Hepatocyte (in vitro differentiated cells): ENCODE measurements at regions not wholly inside any gene's neighbourhood (a gene's known extent, or its start where the extent isn't known, plus 50 kb on each side); places are given as distances from the start of the nearest gene placed in this dataset.

Source experiments
- DNase-seq: peaks from one replicate; pipeline ENCODE4 v3.0.0-alpha.2; 2016; ENCODE audit warnings: low spot score
- H2AFZ ChIP-seq: fragments of 200-600 bp; sonication (generic); 2 replicates; pipeline ENCODE4 v1.6.0; 2016; ENCODE audit warnings: antibody characterized with exemption, mild to moderate bottlenecking
- H3K27ac ChIP-seq: fragments of 200-600 bp; sonication (generic); 2 replicates; pipeline ENCODE4 v1.5.1; 2016; ENCODE audit warnings: mild to moderate bottlenecking
- H3K27me3 ChIP-seq: fragments of 200-600 bp; sonication (generic); 2 replicates; pipeline ENCODE4 v1.6.1; 2016
- H3K36me3 ChIP-seq: fragments of 200-600 bp; sonication (generic); replicated peaks from 2 replicates; pipeline ENCODE4 v1.5.1; 2016; ENCODE audit warnings: low read depth; ENCODE audit not compliant: insufficient read depth
- H3K4me1 ChIP-seq: fragments of 200-600 bp; sonication (generic); 2 replicates; pipeline ENCODE4 v1.5.1; 2016; ENCODE audit warnings: mild to moderate bottlenecking, moderate library complexity; ENCODE audit not compliant: insufficient read depth
- H3K4me2 ChIP-seq: fragments of 200-600 bp; sonication (generic); 2 replicates; pipeline ENCODE4 v1.6.0; 2016
- H3K4me3 ChIP-seq: fragments of 200-600 bp; sonication (generic); 2 replicates; pipeline ENCODE4 v1.5.1; 2016; ENCODE audit warnings: mild to moderate bottlenecking
- H3K79me2 ChIP-seq: fragments of 200-600 bp; sonication (generic); 2 replicates; pipeline ENCODE4 v1.6.0; 2017; ENCODE audit warnings: mild to moderate bottlenecking
- H3K9me2 ChIP-seq: fragments of 200-600 bp; sonication (generic); replicated peaks from 2 replicates; pipeline ENCODE4 v1.6.0; 2017; ENCODE audit warnings: mild to moderate bottlenecking; ENCODE audit not compliant: insufficient read depth
- H3K9me3 ChIP-seq: fragments of 200-600 bp; sonication (generic); 2 replicates; pipeline ENCODE4 v1.5.1; 2016; ENCODE audit warnings: low read depth, mild to moderate bottlenecking
- H4K20me1 ChIP-seq: fragments of 200-600 bp; sonication (generic); 2 replicates; pipeline ENCODE4 v1.6.0; 2016; ENCODE audit warnings: mild to moderate bottlenecking; ENCODE audit not compliant: insufficient read depth, poor library complexity, severe bottlenecking
- CTCF ChIP-seq: fragments of 200-600 bp; sonication (generic); IDR thresholded peaks from 2 replicates; pipeline ENCODE4 v1.5.1; 2016; ENCODE audit warnings: antibody characterized with exemption, mild to moderate bottlenecking; ENCODE audit not compliant: poor library complexity
- EZH2 ChIP-seq: fragments of 200-600 bp; sonication (generic); IDR thresholded peaks from 2 replicates; pipeline ENCODE4 v1.6.1; 2016; ENCODE audit warnings: antibody characterized with exemption, mild to moderate bottlenecking, borderline replicate concordance
- EZH2phosphoT487 ChIP-seq: fragments of 200-600 bp; sonication (generic); IDR thresholded peaks from one replicate; pipeline ENCODE4 v1.6.1; 2018; ENCODE audit warnings: antibody characterized with exemption, mild to moderate bottlenecking, low read depth, moderate library complexity; ENCODE audit not compliant: unreplicated experiment, severe bottlenecking
- WGBS: methylation state at CpG from one replicate; pipeline ENCODE4 v1.1.6; 2016; ENCODE audit warnings: low lambda C conversion rate; ENCODE audit errors: missing lambda C conversion rate; 5-methylcytosine and 5-hydroxymethylcytosine counted together

DNA sequence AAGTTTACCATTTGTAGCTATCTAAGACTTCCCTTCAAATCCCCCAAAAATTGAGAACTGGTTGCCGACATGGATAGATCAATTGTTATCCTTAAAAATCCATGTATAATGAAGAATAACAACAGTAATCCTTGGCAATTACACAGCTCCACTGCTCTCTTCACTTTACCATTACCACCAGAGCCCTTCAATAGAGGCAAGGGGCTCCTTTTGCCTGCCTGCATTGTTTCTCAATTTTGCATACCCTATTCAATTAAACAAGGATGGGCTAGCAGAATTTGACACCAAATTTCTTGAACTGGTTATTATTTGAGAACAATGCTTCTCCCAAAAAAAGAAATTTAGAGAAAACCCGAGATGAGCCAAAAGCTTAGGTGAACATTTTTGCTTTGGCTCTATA lies 387.8 kb upstream of the PKN2 start:
- Histone ChIP-seq H3K36me3 (no peaks in the 10 kb centered on the region), H3K9me3 (no peaks in the 10 kb centered on the region), H4K20me1 (no peaks in the 10 kb centered on the region), H2AFZ (no peak overlapping the region), H3K9me2 (no peaks in the 10 kb centered on the region), H3K4me3 (no peak overlapping the region), H3K4me2 (no peak overlapping the region), H3K4me1 (no peaks in the 10 kb centered on the region), H3K27ac (no peak overlapping the region), H3K79me2 (no peaks in the 10 kb centered on the region), H3K27me3 (no peaks in the 10 kb centered on the region)
- 96% methylated on average over 2 of the region's 2 CpGs for WGBS
- no peak for TF ChIP-seq EZH2phosphoT487
- TF ChIP-seq CTCF, result no peak
- no peak for TF ChIP-seq EZH2
- no peak for DNase-seq

GRCh38 chr1:88296642-88297041 lies 387.4 kb upstream of the PKN2 start:
- no peaks in the 10 kb centered on the region for H3K9me2 ChIP-seq
- WGBS, result 66% methylated on average over 2 of the region's 2 CpGs

DNA sequence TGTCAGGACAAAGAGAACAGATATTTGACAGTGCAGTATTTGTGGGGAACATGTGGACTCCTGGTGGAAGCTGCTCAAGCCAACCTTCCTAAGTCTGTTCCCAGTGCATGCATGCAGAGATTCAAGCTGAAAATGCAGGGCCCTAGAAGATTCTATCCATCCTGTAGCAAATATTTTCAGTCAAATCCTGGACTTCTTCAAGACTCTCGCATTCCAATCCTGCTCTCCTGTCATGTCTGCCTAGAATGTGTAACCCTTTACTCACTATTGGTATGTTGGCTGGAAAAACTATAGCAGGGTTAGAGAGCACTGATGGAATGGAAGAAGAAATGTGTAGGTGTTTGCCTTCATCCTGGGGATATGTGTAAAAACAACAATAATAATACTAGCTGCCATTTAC lies 385.6 kb upstream of the PKN2 start:
- no peak for TF ChIP-seq CTCF
- TF ChIP-seq EZH2phosphoT487, result no peak
- no peak overlapping the region for H2AFZ ChIP-seq
- H3K9me3 ChIP-seq, result no peaks in the 10 kb centered on the region
- no peak overlapping the region for H3K27ac ChIP-seq
- no peak overlapping the region for H3K4me2 ChIP-seq
- H3K79me2 ChIP-seq, result no peaks in the 10 kb centered on the region
- H4K20me1 ChIP-seq, result no peaks in the 10 kb centered on the region
- H3K4me1 ChIP-seq, result no peaks in the 10 kb centered on the region
- H3K4me3 ChIP-seq, result no peak overlapping the region
- H3K27me3 ChIP-seq, result no peaks in the 10 kb centered on the region
- no peaks in the 10 kb centered on the region for H3K36me3 ChIP-seq
- no peaks in the 10 kb centered on the region for H3K9me2 ChIP-seq
- 60% methylated on average over 1 of the region's 1 CpG for WGBS
- no peak for DNase-seq

More at GRCh38 chr1:88296642-88297041, 387.4 kb upstream of the PKN2 start:
- no peak overlapping the region for H3K27ac ChIP-seq
- H3K9me3 ChIP-seq, result no peaks in the 10 kb centered on the region
- H3K36me3 ChIP-seq, result no peaks in the 10 kb centered on the region
- no peaks in the 10 kb centered on the region for H3K4me1 ChIP-seq
- H3K4me3 ChIP-seq, result no peak overlapping the region
- no peak overlapping the region for H3K4me2 ChIP-seq
- TF ChIP-seq CTCF, result no peak
- TF ChIP-seq EZH2phosphoT487, result no peak
- no peak for TF ChIP-seq EZH2
- no peaks in the 10 kb centered on the region for H4K20me1 ChIP-seq
- DNase-seq, result no peak
- H3K79me2 ChIP-seq, result no peaks in the 10 kb centered on the region
- H2AFZ ChIP-seq, result no peak overlapping the region
- no peaks in the 10 kb centered on the region for H3K27me3 ChIP-seq

DNA sequence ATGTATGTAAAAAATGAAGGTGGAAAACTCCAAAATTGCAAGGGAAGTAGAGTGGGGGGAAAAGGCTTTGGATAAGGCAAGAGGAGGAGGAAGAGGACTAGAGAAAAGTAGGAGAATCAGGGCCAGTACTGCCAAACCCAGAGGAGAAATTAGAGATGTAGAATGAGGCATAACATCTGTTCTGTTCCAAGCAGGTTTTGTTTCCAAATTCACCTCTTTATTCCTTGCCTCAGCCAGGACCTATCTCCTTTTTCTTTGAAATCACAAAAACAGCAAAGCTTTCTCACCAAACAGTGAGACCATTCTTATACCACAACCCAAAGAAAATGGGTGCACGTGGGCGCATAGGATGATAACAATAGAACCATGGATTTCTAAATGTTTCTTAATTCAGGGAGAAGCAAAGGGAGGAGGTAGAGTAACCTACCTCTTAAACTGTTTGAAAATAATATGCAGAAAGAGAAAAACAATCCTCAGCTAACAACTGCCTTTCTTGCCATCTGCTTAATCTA lies 383.3 kb upstream of the PKN2 start:
- no peak overlapping the region for H3K27ac ChIP-seq
- no peaks in the 10 kb centered on the region for H3K4me1 ChIP-seq
- H3K79me2 ChIP-seq, result no peaks in the 10 kb centered on the region
- DNase-seq, result no peak
- H3K36me3 ChIP-seq, result no peaks in the 10 kb centered on the region
- H3K9me2 ChIP-seq, result no peaks in the 10 kb centered on the region
- no peaks in the 10 kb centered on the region for H4K20me1 ChIP-seq
- no peak overlapping the region for H3K4me2 ChIP-seq
- 87% methylated on average over 2 of the region's 2 CpGs for WGBS
- H3K9me3 ChIP-seq, result no peaks in the 10 kb centered on the region
- no peak for TF ChIP-seq CTCF
- TF ChIP-seq EZH2, result no peak
- TF ChIP-seq EZH2phosphoT487, result no peak
- H2AFZ ChIP-seq, result no peak overlapping the region
- H3K27me3 ChIP-seq, result no peaks in the 10 kb centered on the region
- no peak overlapping the region for H3K4me3 ChIP-seq
